Gastroesophageal sphincter (tissue), 4 donors: ENCODE measurements at regions not wholly inside any gene's neighbourhood (a gene's known extent, or its start where the extent isn't known, plus 50 kb on each side); places are given as distances from the start of the nearest gene placed in this dataset.

Experiments
- ATAC-seq: fragments of 150-250 bp; one replicate; pipeline ENCODE4 v1.9.1; 2016; ENCODE audit warnings: mild to moderate bottlenecking, moderate library complexity
- H3K27ac ChIP-seq, 4 donors: fragments of 200-600 bp; sonication (generic) in 3 of 4; 1 replicate in 3 of 4; 2 replicates in 1 of 4; pipeline ENCODE4 v1.5.1; 2016 to 2019
- H3K27me3 ChIP-seq: fragments of 200-600 bp; sonication (generic); one replicate; pipeline ENCODE4 v1.5.1; 2019
- H3K36me3 ChIP-seq, 2 donors: fragments of 200-600 bp; sonication (generic); one replicate each; pipeline ENCODE4 v1.5.1; 2019; ENCODE audit warnings: control low read depth in 1 of 2
- H3K4me1 ChIP-seq, 3 donors: fragments of 200-600 bp; sonication (generic); 1 replicate in 2 of 3; 2 replicates in 1 of 3; pipeline ENCODE4 v1.5.1; 2016 to 2019; ENCODE audit warnings: control low read depth in 2 of 3
- H3K4me3 ChIP-seq, 2 donors: fragments of 200-600 bp; sonication (generic); one replicate each; pipeline ENCODE4 v1.5.1; 2019; ENCODE audit warnings: mild to moderate bottlenecking in 1 of 2, moderate library complexity in 1 of 2
- H3K9me3 ChIP-seq, 3 donors: fragments of 200-600 bp; sonication (generic); one replicate each; pipeline ENCODE4 v1.5.1; 2017 to 2019; ENCODE audit warnings: control low read depth in 2 of 3
- EP300 ChIP-seq: sonication (generic); formaldehyde crosslinking; IDR thresholded peaks from one replicate; pipeline ENCODE4 v1.6.1; 2017; ENCODE audit warnings: antibody characterized with exemption, mild to moderate bottlenecking
- POLR2A ChIP-seq, 2 donors: fragments of 450-650 bp; IDR thresholded peaks; one replicate each; pipeline ENCODE4 v1.6.1; 2017; ENCODE audit warnings: antibody characterized with exemption in 2 of 2, mild to moderate bottlenecking in 2 of 2, moderate library complexity in 1 of 2
- POLR2AphosphoS5 ChIP-seq: sonication (generic); formaldehyde crosslinking; IDR thresholded peaks from one replicate; pipeline ENCODE4 v1.6.1; 2017; ENCODE audit warnings: antibody characterized with exemption
- WGBS, 2 donors: methylation state at CpG; one replicate each; pipeline ENCODE4 v1.1.5; 2018; ENCODE audit warnings: low coverage in 1 of 2; 5-methylcytosine and 5-hydroxymethylcytosine counted together
- TF ChIP-seq, protein P1 (sequence below), 4 experiments: fragments of 200-600 bp in 2 of 4; fragments of 450-650 bp in 2 of 4; sonication (generic) in 1 of 4; IDR thresholded peaks; one replicate each; pipeline ENCODE4 v1.5.1; 2017 to 2019; ENCODE audit warnings: antibody characterized with exemption in 4 of 4, mild to moderate bottlenecking in 2 of 4, moderate library complexity in 2 of 4

DNA sequence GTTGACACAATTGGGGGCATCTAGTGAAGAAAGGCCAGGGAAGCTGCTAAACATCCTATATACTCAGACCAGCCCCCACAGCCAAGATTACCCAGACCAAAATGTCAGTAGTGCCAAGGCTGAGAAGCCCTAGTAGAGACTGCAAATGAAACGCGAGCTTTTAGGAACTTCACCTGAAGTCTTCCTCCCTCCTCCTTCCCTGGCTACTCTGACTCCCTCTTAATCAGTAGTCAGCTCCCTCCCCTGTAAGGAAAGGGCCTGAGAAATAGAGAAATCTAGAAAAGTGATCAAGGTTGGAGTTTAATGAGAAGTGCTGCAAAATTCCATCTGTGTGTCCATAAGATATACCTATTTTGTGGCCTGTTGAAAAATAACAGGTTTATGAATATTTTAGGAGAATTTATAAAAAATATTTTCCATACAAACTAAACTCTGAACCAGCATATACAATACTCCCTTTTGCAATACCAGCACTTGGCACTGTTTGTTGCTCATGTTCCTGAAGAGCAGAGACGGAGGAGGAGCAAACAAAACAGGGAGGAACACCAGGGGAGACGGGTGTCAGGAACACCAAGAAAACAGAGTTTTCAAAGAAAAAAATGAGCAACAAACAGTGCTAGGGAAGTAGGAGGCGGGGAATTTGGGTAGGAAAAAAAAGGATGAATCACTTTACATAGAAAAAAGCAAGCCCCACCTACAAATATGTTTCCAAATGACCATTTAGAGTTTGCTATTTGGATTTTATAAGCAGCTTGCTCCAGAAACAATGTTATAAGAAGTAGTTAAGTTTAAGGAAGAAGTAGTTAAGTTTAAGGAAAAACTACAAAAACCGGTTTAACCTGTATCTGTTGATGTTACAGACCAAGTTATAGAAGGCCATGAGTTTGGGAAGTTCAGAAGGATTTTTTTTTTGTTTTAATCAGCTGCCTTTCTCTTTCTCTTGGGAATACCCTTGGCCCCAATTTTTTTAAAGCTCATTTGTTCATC lies 282.1 kb upstream of the GRIP1 start:
- no peak for ATAC-seq
- no peak overlapping the region for H3K4me3 ChIP-seq
- WGBS, 2 donors: 64 to 72% methylated on average over 5 to 6 of the region's 6 CpGs
- no peak overlapping the region for H3K27ac ChIP-seq
- H3K9me3 ChIP-seq: no peaks in the 10 kb centered on the region
- H3K27me3 ChIP-seq: no peaks in the 10 kb centered on the region
- H3K36me3 ChIP-seq: no peaks in the 10 kb centered on the region
- no peaks in the 10 kb centered on the region for H3K4me1 ChIP-seq
- TF ChIP-seq EP300 (no peak), POLR2AphosphoS5 (no peak), POLR2A (IDR thresholded peaks at IDR 0.05) (no peak)
- TF ChIP-seq, protein P1, sequence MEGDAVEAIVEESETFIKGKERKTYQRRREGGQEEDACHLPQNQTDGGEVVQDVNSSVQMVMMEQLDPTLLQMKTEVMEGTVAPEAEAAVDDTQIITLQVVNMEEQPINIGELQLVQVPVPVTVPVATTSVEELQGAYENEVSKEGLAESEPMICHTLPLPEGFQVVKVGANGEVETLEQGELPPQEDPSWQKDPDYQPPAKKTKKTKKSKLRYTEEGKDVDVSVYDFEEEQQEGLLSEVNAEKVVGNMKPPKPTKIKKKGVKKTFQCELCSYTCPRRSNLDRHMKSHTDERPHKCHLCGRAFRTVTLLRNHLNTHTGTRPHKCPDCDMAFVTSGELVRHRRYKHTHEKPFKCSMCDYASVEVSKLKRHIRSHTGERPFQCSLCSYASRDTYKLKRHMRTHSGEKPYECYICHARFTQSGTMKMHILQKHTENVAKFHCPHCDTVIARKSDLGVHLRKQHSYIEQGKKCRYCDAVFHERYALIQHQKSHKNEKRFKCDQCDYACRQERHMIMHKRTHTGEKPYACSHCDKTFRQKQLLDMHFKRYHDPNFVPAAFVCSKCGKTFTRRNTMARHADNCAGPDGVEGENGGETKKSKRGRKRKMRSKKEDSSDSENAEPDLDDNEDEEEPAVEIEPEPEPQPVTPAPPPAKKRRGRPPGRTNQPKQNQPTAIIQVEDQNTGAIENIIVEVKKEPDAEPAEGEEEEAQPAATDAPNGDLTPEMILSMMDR (IDR thresholded peaks at IDR 0.05): no peak

DNA sequence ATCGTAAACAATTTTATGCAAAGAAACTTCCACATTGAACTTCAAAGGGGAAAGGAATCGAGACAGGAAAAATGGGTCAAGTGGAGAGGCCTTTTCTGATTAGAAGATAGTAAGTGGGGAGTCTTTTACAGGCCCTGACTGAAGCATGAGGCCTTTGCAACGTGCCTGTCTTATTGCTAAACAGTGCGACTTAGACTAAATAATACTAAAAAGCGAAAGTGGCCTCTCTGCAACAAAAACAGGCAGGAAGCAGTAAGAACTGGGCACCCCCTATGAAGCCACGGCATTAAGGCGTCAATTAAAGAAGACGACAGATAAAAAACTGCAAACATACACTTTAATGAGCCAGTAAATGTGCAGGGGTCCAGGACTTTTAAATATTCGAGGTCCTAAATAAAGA lies 283.4 kb upstream of the GRIP1 start:
- WGBS, 2 donors: 84 to 88% methylated on average over 5 to 8 of the region's 9 CpGs
- no peak overlapping the region for H3K4me3 ChIP-seq
- no peaks in the 10 kb centered on the region for H3K9me3 ChIP-seq
- no peak for ATAC-seq
- H3K36me3 ChIP-seq: no peaks in the 10 kb centered on the region
- no peaks in the 10 kb centered on the region for H3K27me3 ChIP-seq
- no peak for TF ChIP-seq POLR2AphosphoS5
- TF ChIP-seq, protein P1 (IDR thresholded peaks at IDR 0.05): no peak
- TF ChIP-seq EP300: no peak
- TF ChIP-seq POLR2A (IDR thresholded peaks at IDR 0.05): no peak
- H3K4me1 ChIP-seq: no peaks in the 10 kb centered on the region
- H3K27ac ChIP-seq: no peak overlapping the region

DNA sequence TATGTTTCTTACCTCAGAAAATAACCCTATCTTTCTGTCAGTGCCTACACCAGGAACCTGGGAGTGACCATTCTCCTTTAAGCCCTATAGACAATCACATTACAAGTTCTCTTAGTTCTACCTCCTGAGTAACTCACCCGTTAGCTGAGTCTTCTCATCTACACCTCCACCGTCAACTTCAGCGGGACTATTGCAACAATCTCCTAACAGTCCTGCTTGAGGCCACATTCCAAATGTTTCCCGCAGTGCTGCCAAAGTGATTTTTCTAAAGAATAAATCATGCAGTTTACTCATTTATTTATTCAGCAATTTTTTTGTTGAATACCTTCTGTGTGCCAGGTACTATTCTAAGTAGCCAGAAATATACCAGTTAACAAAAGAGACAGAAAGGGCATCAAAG lies 285.0 kb upstream of the GRIP1 start:
- TF ChIP-seq, protein P1 (IDR thresholded peaks at IDR 0.05): no peak
- TF ChIP-seq EP300 (no peak), POLR2AphosphoS5 (no peak), POLR2A (IDR thresholded peaks at IDR 0.05) (no peak)
- WGBS, 2 donors: 86 to 94% methylated on average over 4 of the region's 4 CpGs

DNA sequence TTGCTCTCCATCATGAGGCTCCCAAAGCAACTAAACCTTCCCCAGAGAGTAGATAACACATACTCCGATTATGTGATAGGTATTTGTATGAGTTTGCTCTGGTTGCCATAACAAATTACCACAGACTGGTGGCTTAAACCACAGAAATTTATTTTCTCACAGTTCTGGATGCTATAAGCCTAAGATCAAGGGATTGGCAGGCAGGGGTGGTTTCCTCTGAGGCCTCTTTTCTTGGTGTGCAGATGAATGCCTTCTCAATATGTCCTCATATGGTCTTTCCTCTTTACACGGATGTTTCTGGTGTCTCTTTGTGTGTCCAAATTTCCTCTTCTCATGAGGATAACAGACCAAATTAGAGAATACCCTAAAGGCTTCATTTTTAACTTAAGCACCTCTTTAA lies 285.8 kb upstream of the GRIP1 start:
- Histone ChIP-seq H3K4me3 (no peak overlapping the region), H3K27me3 (no peaks in the 10 kb centered on the region), H3K36me3 (no peaks in the 10 kb centered on the region), H3K9me3 (no peaks in the 10 kb centered on the region), H3K4me1 (no peaks in the 10 kb centered on the region), H3K27ac (no peak overlapping the region)
- TF ChIP-seq, protein P1 (IDR thresholded peaks at IDR 0.05): no peak
- no peak for TF ChIP-seq EP300
- ATAC-seq: no peak
- 48 to 57% methylated on average over 1 to 2 of the region's 2 CpGs for WGBS, 2 donors

More for the DNA sequence above, 285.0 kb upstream of the GRIP1 start:
- Histone ChIP-seq H3K36me3 (no peaks in the 10 kb centered on the region), H3K9me3 (no peaks in the 10 kb centered on the region), H3K27me3 (no peaks in the 10 kb centered on the region), H3K4me1 (no peaks in the 10 kb centered on the region), H3K27ac (no peak overlapping the region), H3K4me3 (no peak overlapping the region)
- ATAC-seq: no peak

DNA sequence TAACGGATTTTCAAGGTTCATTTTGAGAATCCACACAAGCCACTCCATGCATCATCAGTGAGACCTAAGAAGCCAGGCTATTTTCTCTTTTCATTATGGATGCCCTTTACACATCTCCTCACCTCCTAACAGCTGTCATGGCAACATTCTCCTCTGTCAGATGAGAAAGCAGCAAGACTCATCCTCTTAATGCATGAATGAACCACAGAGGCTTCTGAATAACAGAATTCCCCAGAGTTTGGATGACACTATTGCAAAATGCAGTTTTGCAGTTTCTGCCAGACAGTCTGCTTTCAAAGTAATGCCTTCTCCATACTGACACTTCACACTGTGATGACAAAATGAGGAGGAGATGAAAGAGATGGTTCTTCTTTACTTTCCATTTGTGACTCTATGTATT lies 286.7 kb upstream of the GRIP1 start:
- no peak overlapping the region for H3K27ac ChIP-seq
- H3K27me3 ChIP-seq: no peaks in the 10 kb centered on the region
- TF ChIP-seq POLR2AphosphoS5 (no peak), POLR2A (IDR thresholded peaks at IDR 0.05) (no peak), EP300 (no peak)
- TF ChIP-seq, protein P1 (IDR thresholded peaks at IDR 0.05): no peak
- 83 to 100% methylated on average over 1 of the region's 1 CpG for WGBS, 2 donors
- no peaks in the 10 kb centered on the region for H3K4me1 ChIP-seq
- H3K4me3 ChIP-seq: no peak overlapping the region
- no peaks in the 10 kb centered on the region for H3K36me3 ChIP-seq
- H3K9me3 ChIP-seq: no peaks in the 10 kb centered on the region
- no peak for ATAC-seq
